ENCODE measurements at regions not wholly inside any gene's neighbourhood (a gene's known extent, or its start where the extent isn't known, plus 50 kb on each side); places are given as distances from the start of the nearest gene placed in this dataset.

DNA sequence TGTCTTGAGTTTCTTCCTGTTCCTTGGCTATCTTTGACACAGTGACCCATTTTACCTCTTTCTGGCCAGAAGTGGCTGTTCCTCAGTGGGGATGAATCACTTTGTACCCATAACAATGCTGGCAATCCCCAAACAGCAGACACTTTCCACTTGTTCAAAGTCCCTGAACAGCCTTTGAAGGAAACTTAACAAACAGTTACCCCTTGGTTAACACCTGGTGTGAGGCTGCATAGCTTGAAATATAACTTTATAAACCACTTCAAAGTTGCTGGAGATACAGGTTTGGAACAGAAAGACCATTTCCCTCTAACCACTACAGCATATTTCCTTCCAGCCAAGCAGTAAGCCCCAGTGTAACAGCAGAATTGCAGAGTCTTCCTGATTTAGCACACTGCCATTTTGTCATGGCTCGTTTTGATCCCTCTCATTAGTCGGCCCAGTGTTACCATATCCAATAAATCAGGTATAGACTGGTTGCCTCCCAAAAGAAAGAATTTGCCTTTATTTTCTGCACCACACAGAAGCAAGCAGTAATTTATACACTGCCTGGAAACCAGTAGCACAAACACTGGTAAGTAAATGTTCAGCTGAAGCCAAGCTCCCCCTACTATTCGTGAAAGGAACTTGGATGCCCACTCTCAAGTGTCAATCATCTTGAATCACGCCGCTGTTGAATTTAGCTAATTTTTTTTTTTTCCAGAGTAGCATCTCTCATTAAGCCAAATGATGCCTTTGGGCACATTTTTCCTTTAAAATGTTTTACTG lies 225.9 kb downstream of the PIK3R1 start:
- TF ChIP-seq, protein P1, sequence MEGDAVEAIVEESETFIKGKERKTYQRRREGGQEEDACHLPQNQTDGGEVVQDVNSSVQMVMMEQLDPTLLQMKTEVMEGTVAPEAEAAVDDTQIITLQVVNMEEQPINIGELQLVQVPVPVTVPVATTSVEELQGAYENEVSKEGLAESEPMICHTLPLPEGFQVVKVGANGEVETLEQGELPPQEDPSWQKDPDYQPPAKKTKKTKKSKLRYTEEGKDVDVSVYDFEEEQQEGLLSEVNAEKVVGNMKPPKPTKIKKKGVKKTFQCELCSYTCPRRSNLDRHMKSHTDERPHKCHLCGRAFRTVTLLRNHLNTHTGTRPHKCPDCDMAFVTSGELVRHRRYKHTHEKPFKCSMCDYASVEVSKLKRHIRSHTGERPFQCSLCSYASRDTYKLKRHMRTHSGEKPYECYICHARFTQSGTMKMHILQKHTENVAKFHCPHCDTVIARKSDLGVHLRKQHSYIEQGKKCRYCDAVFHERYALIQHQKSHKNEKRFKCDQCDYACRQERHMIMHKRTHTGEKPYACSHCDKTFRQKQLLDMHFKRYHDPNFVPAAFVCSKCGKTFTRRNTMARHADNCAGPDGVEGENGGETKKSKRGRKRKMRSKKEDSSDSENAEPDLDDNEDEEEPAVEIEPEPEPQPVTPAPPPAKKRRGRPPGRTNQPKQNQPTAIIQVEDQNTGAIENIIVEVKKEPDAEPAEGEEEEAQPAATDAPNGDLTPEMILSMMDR (conservative IDR thresholded peaks at IDR 0.05) = no peak
- no peak for TF ChIP-seq ZFX (IDR thresholded peaks at IDR 0.05)
